HepG2 (cell line): ENCODE measurements at regions not wholly inside any gene's neighbourhood (a gene's known extent, or its start where the extent isn't known, plus 50 kb on each side); places are given as distances from the start of the nearest gene placed in this dataset.

Experiments used
- ATAC-seq: fragments of 200-7000 bp; cut with Tn5 transposase; 3 replicates; pipeline ENCODE4 v1.9.1; 2020; ENCODE audit warnings: mild to moderate bottlenecking, moderate library complexity
- BruUV-seq: library from RNA; stranded (reverse); fragments of 400-500 nt; replicated peaks from 2 replicates; lab custom pipeline; 2021; lab: Mats Ljungman, UMichigan
- CTCF ChIA-PET: fragments of 300-600 bp; formaldehyde crosslinking; extraction: SDS; loops from one replicate; lab custom pipeline; 2021; ENCODE audit warnings: low total read pairs, inconsistent platforms, low intra/inter-chr PET ratio; lab: Yijun Ruan, JAX
- POLR2A ChIA-PET: fragments of 350-600 bp; sonication (Branson Sonifier 250); formaldehyde crosslinking; loops from one replicate; lab custom pipeline; 2020; ENCODE audit warnings: antibody characterized with exemption, inconsistent platforms; lab: Yijun Ruan, JAX
- DNase-seq: peaks from one replicate; pipeline ENCODE4 v3.0.0-alpha.2; 2015; ENCODE audit warnings: low spot score
- FAIRE-seq: peaks from 3 replicates; lab custom pipeline; 2011; peaks lifted over from hg19 to GRCh38; lab: Jason Lieb, UNC
- H2AFZ ChIP-seq: one replicate; pipeline ENCODE4 v1.6.1; 2011; ENCODE audit warnings: low read length, inconsistent platforms
- H3K27ac ChIP-seq: fragments of 300-600 bp; 3 replicates; pipeline ENCODE4 v1.8.0; 2011; ENCODE audit warnings: mixed run types, mild to moderate bottlenecking, mixed read lengths, low read length, inconsistent platforms; ENCODE audit not compliant: insufficient read depth; ENCODE audit errors: extremely low read length
- H3K27me3 ChIP-seq, 2 experiments: fragments of 200-600 bp in 1 of 2; 2 replicates in 1 of 2; 3 replicates in 1 of 2; pipeline versions ENCODE4 v1.6.0 to v1.8.0; 2011; ENCODE audit warnings: low read length in 2 of 2, mild to moderate bottlenecking in 2 of 2, moderate library complexity in 2 of 2, inconsistent platforms in 1 of 2; ENCODE audit not compliant: insufficient read depth in 2 of 2, control insufficient read depth in 1 of 2
- H3K36me3 ChIP-seq, 2 experiments: fragments of 200-600 bp in 1 of 2; replicated peaks in 1 of 2; 2 replicates in 1 of 2; 3 replicates in 1 of 2; pipeline versions ENCODE4 v1.5.1 to v1.8.0; 2011; ENCODE audit warnings: low read length in 2 of 2, inconsistent platforms in 1 of 2; ENCODE audit not compliant: insufficient read depth in 2 of 2, control insufficient read depth in 1 of 2
- H3K4me1 ChIP-seq: 2 replicates; pipeline ENCODE4 v1.5.1; 2012; ENCODE audit warnings: low read length, inconsistent platforms; ENCODE audit not compliant: insufficient read depth
- H3K4me2 ChIP-seq: 2 replicates; pipeline ENCODE4 v1.6.0; 2011; ENCODE audit warnings: low read depth, low read length, inconsistent platforms
- H3K4me3 ChIP-seq, 3 experiments: fragments of 200-600 bp in 1 of 3; sonication (generic), shearing (Covaris generic) in 1 of 3; replicated peaks in 1 of 3; 2 replicates each; pipeline ENCODE4 v1.5.1; 2011 to 2016; ENCODE audit warnings: low read length in 3 of 3, inconsistent platforms in 2 of 3, low read depth in 2 of 3, mild to moderate bottlenecking in 2 of 3, control low read depth in 1 of 3, mixed read lengths in 1 of 3; ENCODE audit not compliant: insufficient read depth in 1 of 3
- H3K79me2 ChIP-seq: one replicate; pipeline ENCODE4 v1.6.1; 2011; ENCODE audit warnings: low read length, inconsistent platforms; ENCODE audit not compliant: insufficient read depth
- H3K9ac ChIP-seq: 2 replicates; pipeline ENCODE4 v1.6.0; 2011; ENCODE audit warnings: mild to moderate bottlenecking, low read depth, low read length, inconsistent platforms; ENCODE audit not compliant: insufficient read depth
- H3K9me3 ChIP-seq: 2 replicates; pipeline ENCODE4 v1.5.1; 2012; ENCODE audit warnings: mild to moderate bottlenecking, low read length
- H4K20me1 ChIP-seq: 2 replicates; pipeline ENCODE4 v1.6.0; 2011; ENCODE audit warnings: inconsistent platforms, mild to moderate bottlenecking, low read length, moderate library complexity; ENCODE audit not compliant: insufficient read depth
- ZBTB3 ChIP-seq: sonication (generic); formaldehyde crosslinking; IDR thresholded peaks from 2 replicates; pipeline ENCODE4 v1.4.0; 2020; ENCODE audit warnings: low read depth, mild to moderate bottlenecking, moderate library complexity, missing genetic modification reagents, borderline replicate concordance
- ZNF792 ChIP-seq: IDR thresholded peaks from 2 replicates; pipeline ENCODE4 v1.6.1; 2016
- WGBS: methylation state at CpG from one replicate; pipeline ENCODE4 v1.1.6; 2017; ENCODE audit warnings: low lambda C conversion rate; 5-methylcytosine and 5-hydroxymethylcytosine counted together
- in situ Hi-C: cut with HindIII; loops from 2 replicates; pipeline ENCODE4 v1.10.0; 2017; ENCODE audit warnings: low pct_unique_long_range_greater_than_20kb; ENCODE audit not compliant: extremely low pct_ligation_motif_present
- intact Hi-C: fragments of 100-400 bp; cut with micrococcal nuclease; formaldehyde crosslinking; loops from one replicate; pipeline ENCODE4 v1.10.0; 2022; ENCODE audit not compliant: unreplicated experiment
- TF ChIP-seq, protein P1 (sequence below): sonication (generic); formaldehyde crosslinking; IDR thresholded peaks from 2 replicates; pipeline ENCODE4 v1.4.0; 2020; ENCODE audit warnings: missing genetic modification reagents, borderline replicate concordance

DNA sequence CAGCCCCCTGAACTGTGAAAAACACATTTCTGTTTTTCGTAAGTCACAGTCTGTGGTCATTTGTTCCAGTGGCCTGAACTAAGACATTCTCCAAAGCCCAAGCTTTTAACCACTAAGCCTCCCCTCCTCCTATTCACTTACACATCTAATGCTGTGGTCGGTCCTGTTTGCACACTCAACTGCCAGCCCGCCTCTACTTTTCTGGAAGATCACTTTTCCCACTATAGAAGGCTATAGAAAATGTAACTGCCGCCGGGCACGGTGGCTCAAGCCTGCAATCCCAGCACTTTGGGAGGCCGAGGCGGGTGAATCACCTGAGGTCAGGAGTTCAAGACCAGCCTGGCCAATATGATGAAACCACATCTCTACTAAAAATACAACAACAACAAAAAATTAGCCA lies 524.7 kb upstream of the TMEM132C start:
- intact Hi-C loops: no loop called here
- no peak overlapping the region for H2AFZ ChIP-seq
- H3K4me2 ChIP-seq: no peak overlapping the region
- TF ChIP-seq ZBTB3 (CRISPR knock-in tag) (no peak), ZNF792 (CRISPR knock-in tag) (no peak)
- TF ChIP-seq, all 625 proteins: peak for 0
- DNase-seq (no peak), FAIRE-seq (no peak), ATAC-seq (no peak)
- Histone ChIP-seq H3K4me1 (no peaks in the 10 kb centered on the region), H3K27me3 (no peaks in the 10 kb centered on the region), H3K9me3 (peaks cover 4% of the 10 kb centered on the region; the same call in 1 of the 2 replicates), H3K79me2 (no peaks in the 10 kb centered on the region), H4K20me1 (no peaks in the 10 kb centered on the region), H3K27ac (no peak overlapping the region), H3K4me3 (no peak overlapping the region), H3K36me3 (no peaks in the 10 kb centered on the region), H3K9ac (no peak overlapping the region)
- CTCF ChIA-PET: no interaction called here
- 60% methylated on average over 8 of the region's 8 CpGs for WGBS
- BruUV-seq: no TSS peak
- POLR2A ChIA-PET: no interaction called here
- in situ Hi-C loops: no loop called here

DNA sequence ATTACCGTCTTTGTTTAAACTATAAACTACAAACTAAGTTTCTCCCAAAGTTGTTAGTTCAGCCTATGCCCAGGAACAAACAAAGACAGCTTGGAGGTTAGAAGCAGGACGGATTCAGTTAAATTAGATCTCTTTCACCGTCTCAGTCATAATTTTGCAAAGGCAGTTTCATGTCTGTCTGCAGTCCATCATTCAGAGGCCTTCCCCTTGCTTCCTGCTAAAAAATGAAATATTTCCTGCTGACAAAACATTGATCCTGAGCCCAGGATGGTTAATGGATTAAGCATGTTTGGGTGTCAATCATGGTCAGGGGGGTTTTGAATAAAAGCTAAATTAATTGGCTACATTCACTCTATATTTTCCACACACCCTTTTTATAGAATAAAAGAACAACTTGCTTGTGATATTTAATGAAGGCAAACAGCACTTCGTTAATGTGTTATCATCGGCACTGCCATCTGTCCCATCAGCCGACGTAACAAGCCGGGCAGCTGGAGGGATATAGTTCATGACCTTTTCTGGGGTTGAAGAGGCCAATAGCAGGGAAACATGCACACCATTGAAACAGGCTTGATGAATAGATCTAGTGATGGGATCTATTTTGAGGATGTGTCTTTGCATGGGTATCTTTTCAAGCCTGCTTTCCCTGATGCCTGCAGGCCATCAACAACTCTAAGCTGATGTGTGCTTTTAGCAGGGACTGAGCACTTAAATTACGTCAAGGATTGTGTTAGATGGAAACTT lies 521.3 kb upstream of the TMEM132C start:
- H3K79me2 ChIP-seq: no peaks in the 10 kb centered on the region
- no peak overlapping the region for H3K9ac ChIP-seq
- DNase-seq: no peak
- no peak for FAIRE-seq
- no peak overlapping the region for H2AFZ ChIP-seq
- ATAC-seq: no peak
- H3K4me2 ChIP-seq: no peak overlapping the region
- WGBS: 28% methylated on average over 9 of the region's 9 CpGs
- in situ Hi-C loops: no loop called here
- BruUV-seq: no TSS peak
- H3K27me3 ChIP-seq: no peaks in the 10 kb centered on the region
- H3K36me3 ChIP-seq: no peaks in the 10 kb centered on the region
- ChIA-PET POLR2A (no interaction called here), CTCF (no interaction called here)
- H3K9me3 ChIP-seq: no peaks in the 10 kb centered on the region
- H3K4me1 ChIP-seq: no peaks in the 10 kb centered on the region
- H3K27ac ChIP-seq: no peak overlapping the region
- TF ChIP-seq, protein P1, sequence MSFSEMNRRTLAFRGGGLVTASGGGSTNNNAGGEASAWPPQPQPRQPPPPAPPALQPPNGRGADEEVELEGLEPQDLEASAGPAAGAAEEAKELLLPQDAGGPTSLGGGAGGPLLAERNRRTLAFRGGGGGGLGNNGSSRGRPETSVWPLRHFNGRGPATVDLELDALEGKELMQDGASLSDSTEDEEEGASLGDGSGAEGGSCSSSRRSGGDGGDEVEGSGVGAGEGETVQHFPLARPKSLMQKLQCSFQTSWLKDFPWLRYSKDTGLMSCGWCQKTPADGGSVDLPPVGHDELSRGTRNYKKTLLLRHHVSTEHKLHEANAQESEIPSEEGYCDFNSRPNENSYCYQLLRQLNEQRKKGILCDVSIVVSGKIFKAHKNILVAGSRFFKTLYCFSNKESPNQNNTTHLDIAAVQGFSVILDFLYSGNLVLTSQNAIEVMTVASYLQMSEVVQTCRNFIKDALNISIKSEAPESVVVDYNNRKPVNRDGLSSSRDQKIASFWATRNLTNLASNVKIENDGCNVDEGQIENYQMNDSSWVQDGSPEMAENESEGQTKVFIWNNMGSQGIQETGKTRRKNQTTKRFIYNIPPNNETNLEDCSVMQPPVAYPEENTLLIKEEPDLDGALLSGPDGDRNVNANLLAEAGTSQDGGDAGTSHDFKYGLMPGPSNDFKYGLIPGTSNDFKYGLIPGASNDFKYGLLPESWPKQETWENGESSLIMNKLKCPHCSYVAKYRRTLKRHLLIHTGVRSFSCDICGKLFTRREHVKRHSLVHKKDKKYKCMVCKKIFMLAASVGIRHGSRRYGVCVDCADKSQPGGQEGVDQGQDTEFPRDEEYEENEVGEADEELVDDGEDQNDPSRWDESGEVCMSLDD (CRISPR knock-in tag): no peak
- TF ChIP-seq, all 625 proteins: peak for 0
- H3K4me3 ChIP-seq: no peak overlapping the region
- no peaks in the 10 kb centered on the region for H4K20me1 ChIP-seq
- intact Hi-C loops: no loop called here
